A549 (cell line): ENCODE measurements at regions not wholly inside any gene's neighbourhood (a gene's known extent, or its start where the extent isn't known, plus 50 kb on each side); places are given as distances from the start of the nearest gene placed in this dataset.

Experiments
- ATAC-seq, 2 experiments: fragments of 200-7000 bp in 1 of 2; fragments of >200 bp in 1 of 2; cut with Nextera tagmentation in 1 of 2; cut with Tn5 transposase in 1 of 2; 3 replicates each; pipeline versions ENCODE4 v1.8.0 to v1.9.1; 2018 to 2020; ENCODE audit warnings: mild to moderate bottlenecking in 1 of 2, moderate library complexity in 1 of 2
- CTCF ChIA-PET: fragments of 300-600 bp; sonication (Branson Sonifier 250); formaldehyde crosslinking; extraction: SDS; loops from one replicate; lab custom pipeline; 2021; ENCODE audit warnings: antibody characterized with exemption, inconsistent platforms; lab: Yijun Ruan, JAX
- POLR2A ChIA-PET: fragments of 350-600 bp; formaldehyde crosslinking; extraction: SDS; loops from one replicate; lab custom pipeline; 2021; ENCODE audit warnings: antibody characterized with exemption, inconsistent platforms; lab: Yijun Ruan, JAX
- DNase-seq, 2 experiments: peaks; one replicate each; pipeline versions ENCODE4 v3.0.0 to v3.0.0-alpha.2; 2011 to 2016; ENCODE audit warnings: low read depth in 1 of 2, low spot score in 1 of 2
- FAIRE-seq: peaks from 2 replicates; lab custom pipeline; 2011; peaks lifted over from hg19 to GRCh38; lab: Jason Lieb, UNC
- H3K27ac ChIP-seq, 2 experiments: fragments of >200 bp; sonication (Bioruptor Twin); formaldehyde crosslinking; 3 replicates each; pipeline ENCODE4 v1.5.1; 2016 to 2017
- H3K4me1 ChIP-seq: fragments of >200 bp; sonication (Bioruptor Twin); formaldehyde crosslinking; 3 replicates; pipeline ENCODE4 v1.6.1; 2016
- H3K4me2 ChIP-seq: fragments of >200 bp; sonication (Bioruptor Twin); formaldehyde crosslinking; 3 replicates; pipeline ENCODE4 v1.6.1; 2016
- H3K4me3 ChIP-seq: fragments of >200 bp; sonication (Bioruptor Twin); formaldehyde crosslinking; 3 replicates; pipeline ENCODE4 v1.5.1; 2016
- H3K9me3 ChIP-seq: fragments of >200 bp; sonication (Bioruptor Twin); formaldehyde crosslinking; 3 replicates; pipeline ENCODE4 v1.6.1; 2016
- ATOH8 ChIP-seq: fragments of 250-450 bp; sonication (Bioruptor Pico); IDR thresholded peaks from 2 replicates; pipeline ENCODE4 v1.5.0; 2020; ENCODE audit warnings: low read depth, mild to moderate bottlenecking, moderate library complexity
- BCL3 ChIP-seq: fragments of >200 bp; sonication (Bioruptor Twin); formaldehyde crosslinking; IDR thresholded peaks from 3 replicates; pipeline ENCODE4 v1.6.1; 2016
- CBX2 ChIP-seq: fragments of 200-600 bp; sonication (generic); IDR thresholded peaks from 2 replicates; pipeline ENCODE4 v1.6.1; 2016; ENCODE audit warnings: low read depth, mild to moderate bottlenecking, borderline replicate concordance
- CEBPB ChIP-seq, 2 experiments: fragments of >200 bp in 1 of 2; sonication (Bioruptor Twin) in 1 of 2; formaldehyde crosslinking in 1 of 2; IDR thresholded peaks; 2 replicates each; pipeline ENCODE4 v1.6.1; 2012 to 2016
- CHD2 ChIP-seq: fragments of 150-350 bp; IDR thresholded peaks from 2 replicates; pipeline ENCODE4 v1.6.1; 2014; ENCODE audit warnings: low read length; ENCODE audit not compliant: partially characterized antibody
- CHD4 ChIP-seq: fragments of 200-600 bp; sonication (generic); IDR thresholded peaks from 2 replicates; pipeline ENCODE4 v1.6.1; 2016; ENCODE audit warnings: antibody characterized with exemption, mild to moderate bottlenecking, borderline replicate concordance
- E2F6 ChIP-seq: IDR thresholded peaks from 2 replicates; pipeline ENCODE4 v1.6.1; 2012; ENCODE audit warnings: low read depth, borderline replicate concordance
- EHF ChIP-seq: fragments of 250-450 bp; sonication (Bioruptor Pico); IDR thresholded peaks from 2 replicates; pipeline ENCODE4 v1.5.0; 2020; ENCODE audit warnings: mild to moderate bottlenecking
- EHMT2 ChIP-seq: fragments of 200-600 bp; sonication (generic); IDR thresholded peaks from 2 replicates; pipeline ENCODE4 v1.6.1; 2016; ENCODE audit warnings: antibody characterized with exemption, low read depth, mild to moderate bottlenecking, moderate library complexity
- EP300 ChIP-seq, 2 experiments: fragments of >200 bp; sonication (Bioruptor Twin); formaldehyde crosslinking; IDR thresholded peaks; 2 replicates in 1 of 2; 3 replicates in 1 of 2; pipeline ENCODE4 v1.6.1; 2016 to 2017
- FOSL2 ChIP-seq, 2 experiments: fragments of 450-650 bp in 1 of 2; fragments of >200 bp in 1 of 2; sonication (Bioruptor Twin) in 1 of 2; formaldehyde crosslinking; IDR thresholded peaks; 2 replicates each; pipeline versions ENCODE4 v1.5.0 to v1.6.1; 2016 to 2020; ENCODE audit warnings: mild to moderate bottlenecking in 1 of 2, moderate library complexity in 1 of 2
- GATA3 ChIP-seq: IDR thresholded peaks from 2 replicates; pipeline ENCODE4 v1.6.1; 2012; ENCODE audit warnings: borderline replicate concordance
- HES2 ChIP-seq: fragments of >200 bp; sonication (Bioruptor Twin); formaldehyde crosslinking; IDR thresholded peaks from 2 replicates; pipeline ENCODE4 v1.6.1; 2016
- HEYL ChIP-seq: fragments of 250-450 bp; sonication (Bioruptor Pico); IDR thresholded peaks from 2 replicates; pipeline ENCODE4 v1.8.0; 2021; ENCODE audit warnings: mild to moderate bottlenecking, moderate library complexity
- HOXA7 ChIP-seq: fragments of 250-450 bp; sonication (Bioruptor Pico); IDR thresholded peaks from 2 replicates; pipeline ENCODE4 v1.5.0; 2020; ENCODE audit warnings: mild to moderate bottlenecking, moderate library complexity
- JUN ChIP-seq, 2 experiments: fragments of >200 bp; sonication (Bioruptor Twin); formaldehyde crosslinking; IDR thresholded peaks; 2 replicates in 1 of 2; 3 replicates in 1 of 2; pipeline ENCODE4 v1.6.1; 2016 to 2017
- KDM1A ChIP-seq: fragments of 200-600 bp; sonication (generic); IDR thresholded peaks from 2 replicates; pipeline ENCODE4 v1.6.1; 2016; ENCODE audit warnings: low read depth, mild to moderate bottlenecking
- MAX ChIP-seq: IDR thresholded peaks from 2 replicates; pipeline ENCODE4 v1.6.1; 2012
- MAZ ChIP-seq: fragments of 150-350 bp; IDR thresholded peaks from 2 replicates; pipeline ENCODE4 v1.6.1; 2014; ENCODE audit warnings: antibody characterized with exemption, low read depth, low read length, borderline replicate concordance
- NFE2L2 ChIP-seq: fragments of 150-350 bp; conservative IDR thresholded peaks from 2 replicates; pipeline ENCODE4 v1.6.1; 2014; ENCODE audit warnings: low read length
- POLR2AphosphoS2 ChIP-seq: conservative IDR thresholded peaks from 2 replicates; pipeline ENCODE4 v1.6.1; 2012; ENCODE audit warnings: low read length, improper control_type of control experiment, inconsistent platforms
- RARB ChIP-seq: fragments of 250-450 bp; sonication (Bioruptor Pico); IDR thresholded peaks from 2 replicates; pipeline ENCODE4 v1.8.0; 2021; ENCODE audit warnings: mild to moderate bottlenecking, moderate library complexity
- RCOR1 ChIP-seq: fragments of 150-350 bp; IDR thresholded peaks from 2 replicates; pipeline ENCODE4 v1.6.1; 2014; ENCODE audit warnings: antibody characterized with exemption, low read length, low read depth
- REST ChIP-seq: fragments of 200-600 bp; sonication (generic); IDR thresholded peaks from 2 replicates; pipeline ENCODE4 v1.6.1; 2016; ENCODE audit warnings: antibody characterized with exemption, mild to moderate bottlenecking, moderate library complexity
- RFX5 ChIP-seq: fragments of 450-650 bp; IDR thresholded peaks from 2 replicates; pipeline ENCODE4 v1.7.1; 2014; ENCODE audit warnings: antibody characterized with exemption, mild to moderate bottlenecking, moderate library complexity
- TP53 ChIP-seq: fragments of 250-450 bp; sonication (Bioruptor Pico); IDR thresholded peaks from 2 replicates; pipeline ENCODE4 v1.5.0; 2021; ENCODE audit warnings: mild to moderate bottlenecking, moderate library complexity
- ZC3H11A ChIP-seq: fragments of 450-650 bp; IDR thresholded peaks from 2 replicates; pipeline ENCODE4 v1.6.1; 2014; ENCODE audit warnings: antibody characterized with exemption, mild to moderate bottlenecking
- ZFP36 ChIP-seq: fragments of 450-650 bp; IDR thresholded peaks from 2 replicates; pipeline ENCODE4 v1.6.1; 2014; ENCODE audit warnings: borderline replicate concordance; ENCODE audit not compliant: partially characterized antibody
- WGBS: methylation state at CpG from one replicate; pipeline ENCODE4 v1.1.6; 2017; ENCODE audit errors: missing lambda C conversion rate; 5-methylcytosine and 5-hydroxymethylcytosine counted together

- TF ChIP-seq RFX5: no peak
- TF ChIP-seq RCOR1: no peak
- no peak for TF ChIP-seq TP53 (CRISPR knock-in tag)
- TF ChIP-seq, all 56 proteins: peak for 0
Observed at GRCh38 chr6:163863565-163863964, 449.0 kb downstream of the QKI start (continued).

GRCh38 chr6:163862701-163863100, 448.2 kb downstream of the QKI start:
- Histone ChIP-seq H3K4me3 (no peak overlapping the region), H3K9me3 (no peaks in the 10 kb centered on the region), H3K27ac (no peak overlapping the region), H3K4me1 (no peaks in the 10 kb centered on the region), H3K4me2 (no peak overlapping the region)
- 38% methylated on average over 3 of the region's 5 CpGs for WGBS
- TF ChIP-seq CBX2 (no peak), ZFP36 (no peak), RFX5 (no peak), E2F6 (no peak), GATA3 (no peak), EP300 (IDR thresholded peaks at IDR 0.05) (no peak), CEBPB (IDR thresholded peaks at IDR 0.05) (no peak), ATOH8 (CRISPR knock-in tag) (no peak), POLR2AphosphoS2 (no peak), MAZ (no peak), CHD2 (no peak), BCL3 (no peak), RCOR1 (no peak), RARB (no peak), FOSL2 (IDR thresholded peaks at IDR 0.05) (no peak), FOSL2 (CRISPR knock-in tag; IDR thresholded peaks at IDR 0.05) (no peak), HOXA7 (no peak), ZC3H11A (no peak), KDM1A (no peak)
- FAIRE-seq: no peak
- ATAC-seq: no peak
- POLR2A ChIA-PET: no interaction called here
- CTCF ChIA-PET: no interaction called here
- no peak for DNase-seq

- Histone ChIP-seq H3K4me3 (no peak overlapping the region), H3K4me2 (no peak overlapping the region), H3K27ac (no peak overlapping the region), H3K9me3 (no peaks in the 10 kb centered on the region), H3K4me1 (no peaks in the 10 kb centered on the region)
- FAIRE-seq (no peak), ATAC-seq (no peak), DNase-seq (no peak)
- ChIA-PET POLR2A (no interaction called here), CTCF (no interaction called here)
- 30% methylated on average over 6 of the region's 8 CpGs for WGBS
- TF ChIP-seq HES2 (no peak), MAZ (no peak), MAX (no peak), EHMT2 (no peak), REST (no peak), JUN (IDR thresholded peaks at IDR 0.05) (no peak), CHD4 (no peak), HEYL (CRISPR knock-in tag) (no peak), ATOH8 (CRISPR knock-in tag) (no peak), EHF (no peak), NFE2L2 (no peak)
Observed at GRCh38 chr6:163861627-163862026, 447.1 kb downstream of the QKI start.
